HEK293 (cell line): ENCODE measurements at regions not wholly inside any gene's neighbourhood (a gene's known extent, or its start where the extent isn't known, plus 50 kb on each side); places are given as distances from the start of the nearest gene placed in this dataset.

ENCODE experiments used
- CTCF ChIA-PET: fragments of 350-600 bp; formaldehyde crosslinking; extraction: SDS; loops from one replicate; lab custom pipeline; 2021; ENCODE audit warnings: antibody characterized with exemption; lab: Yijun Ruan, JAX
- POLR2A ChIA-PET: fragments of 300-600 bp; formaldehyde crosslinking; extraction: SDS; loops from one replicate; lab custom pipeline; 2020; ENCODE audit warnings: antibody characterized with exemption, inconsistent platforms; lab: Yijun Ruan, JAX
- H3K27ac ChIP-seq: fragments of 200-500 bp; sonication (Bioruptor generic); 2 replicates; pipeline ENCODE4 v1.5.1; 2014; ENCODE audit warnings: low read depth, low read length, control low read depth, inconsistent platforms; ENCODE audit errors: extremely low read depth
- H3K36me3 ChIP-seq, 2 experiments: fragments of 200-500 bp in 1 of 2; sonication (Bioruptor generic) in 1 of 2; 1 replicate in 1 of 2; 2 replicates in 1 of 2; pipeline ENCODE4 v1.5.1; 2014 to 2017; ENCODE audit warnings: inconsistent platforms in 2 of 2, low read length in 2 of 2; ENCODE audit not compliant: control insufficient read depth in 2 of 2, insufficient read depth in 1 of 2
- H3K4me1 ChIP-seq: fragments of 200-500 bp; sonication (Bioruptor generic); 2 replicates; pipeline ENCODE4 v1.5.1; 2014; ENCODE audit warnings: mild to moderate bottlenecking, low read length, inconsistent platforms; ENCODE audit not compliant: control insufficient read depth, insufficient read depth
- H3K4me3 ChIP-seq: 2 replicates; pipeline ENCODE4 v1.5.1; 2011; ENCODE audit warnings: low read depth, mild to moderate bottlenecking, control low read depth, low read length, moderate library complexity
- H3K9me3 ChIP-seq: fragments of 200-500 bp; sonication (Bioruptor generic); 2 replicates; pipeline ENCODE4 v1.5.1; 2014; ENCODE audit warnings: low read depth, low read length, inconsistent platforms; ENCODE audit not compliant: control insufficient read depth, insufficient read depth
- CTCF ChIP-seq: fragments of 450-650 bp; formaldehyde crosslinking; IDR thresholded peaks from 2 replicates; pipeline ENCODE4 v1.5.1; 2016; ENCODE audit warnings: missing biosample characterization, missing genetic modification characterization
- KLF7 ChIP-seq: fragments of 450-650 bp; formaldehyde crosslinking; IDR thresholded peaks from 2 replicates; pipeline ENCODE4 v1.5.1; 2016; ENCODE audit warnings: missing biosample characterization, missing genetic modification characterization, borderline replicate concordance
- KLF9 ChIP-seq: fragments of 450-650 bp; formaldehyde crosslinking; IDR thresholded peaks from 2 replicates; pipeline ENCODE4 v1.5.1; 2016; ENCODE audit warnings: missing biosample characterization, missing genetic modification characterization, low read depth
- MEIS1 ChIP-seq: sonication (generic); formaldehyde crosslinking; IDR thresholded peaks from 2 replicates; pipeline ENCODE4 v1.8.1; 2022; ENCODE audit warnings: missing genetic modification reagents, mild to moderate bottlenecking, borderline replicate concordance
- PBX3 ChIP-seq: sonication (generic); formaldehyde crosslinking; IDR thresholded peaks from 2 replicates; pipeline ENCODE4 v1.8.1; 2022; ENCODE audit warnings: mild to moderate bottlenecking, moderate library complexity, missing genetic modification reagents
- PRDM10 ChIP-seq: fragments of 450-650 bp; formaldehyde crosslinking; IDR thresholded peaks from 2 replicates; pipeline ENCODE4 v1.5.1; 2016; ENCODE audit warnings: missing biosample characterization, missing genetic modification characterization
- ZBTB1 ChIP-seq: fragments of 450-650 bp; formaldehyde crosslinking; IDR thresholded peaks from 2 replicates; pipeline ENCODE4 v1.5.1; 2016; ENCODE audit warnings: missing biosample characterization, missing genetic modification characterization
- ZNF10 ChIP-seq: fragments of 450-650 bp; formaldehyde crosslinking; IDR thresholded peaks from 2 replicates; pipeline ENCODE4 v1.5.1; 2017; ENCODE audit warnings: missing biosample characterization, missing genetic modification characterization
- ZNF112 ChIP-seq: fragments of 450-650 bp; formaldehyde crosslinking; IDR thresholded peaks from 2 replicates; pipeline ENCODE4 v1.5.0; 2017; ENCODE audit warnings: missing biosample characterization, missing genetic modification characterization
- ZNF19 ChIP-seq: fragments of 450-650 bp; formaldehyde crosslinking; IDR thresholded peaks from 2 replicates; pipeline ENCODE4; 2016; ENCODE audit warnings: missing biosample characterization, missing genetic modification characterization, low read depth
- ZNF221 ChIP-seq: fragments of 450-650 bp; formaldehyde crosslinking; IDR thresholded peaks from 2 replicates; pipeline ENCODE4 v1.5.1; 2017; ENCODE audit warnings: missing biosample characterization, missing genetic modification characterization, borderline replicate concordance
- ZNF248 ChIP-seq: fragments of 450-650 bp; formaldehyde crosslinking; IDR thresholded peaks from 2 replicates; pipeline ENCODE4 v1.5.1; 2017; ENCODE audit warnings: missing biosample characterization, missing genetic modification characterization
- ZNF366 ChIP-seq: fragments of 450-650 bp; formaldehyde crosslinking; conservative IDR thresholded peaks from 2 replicates; pipeline ENCODE4 v1.5.1; 2016; ENCODE audit warnings: missing biosample characterization, missing genetic modification characterization
- ZNF433 ChIP-seq: fragments of 450-650 bp; formaldehyde crosslinking; IDR thresholded peaks from 2 replicates; pipeline ENCODE4 v1.5.1; 2016; ENCODE audit warnings: missing biosample characterization, missing genetic modification characterization, low read depth
- ZNF544 ChIP-seq: fragments of 450-650 bp; formaldehyde crosslinking; IDR thresholded peaks from 2 replicates; pipeline ENCODE4 v1.5.0; 2017; ENCODE audit warnings: missing biosample characterization, missing genetic modification characterization
- ZNF585B ChIP-seq: fragments of 450-650 bp; formaldehyde crosslinking; IDR thresholded peaks from 2 replicates; pipeline ENCODE4 v1.5.1; 2016; ENCODE audit warnings: missing biosample characterization, missing genetic modification characterization
- ZNF629 ChIP-seq: fragments of 450-650 bp; formaldehyde crosslinking; IDR thresholded peaks from 2 replicates; pipeline ENCODE4 v1.5.1; 2017; ENCODE audit warnings: missing biosample characterization, missing genetic modification characterization
- ZNF776 ChIP-seq: fragments of 450-650 bp; formaldehyde crosslinking; IDR thresholded peaks from 2 replicates; pipeline ENCODE4 v1.5.0; 2017; ENCODE audit warnings: missing biosample characterization, missing genetic modification characterization, borderline replicate concordance
- ZSCAN30 ChIP-seq: fragments of 450-650 bp; IDR thresholded peaks from 2 replicates; pipeline ENCODE4 v1.5.1; 2018; ENCODE audit warnings: missing biosample characterization, mild to moderate bottlenecking, missing genetic modification characterization, moderate library complexity
- TF ChIP-seq, protein P1 (sequence below): fragments of 450-650 bp; formaldehyde crosslinking; IDR thresholded peaks from 2 replicates; pipeline ENCODE4 v1.5.1; 2016; ENCODE audit warnings: missing biosample characterization, missing genetic modification characterization
- TF ChIP-seq, protein P2 (sequence below): fragments of 450-650 bp; formaldehyde crosslinking; IDR thresholded peaks from 2 replicates; pipeline ENCODE4 v1.5.1; 2017; ENCODE audit warnings: missing biosample characterization, missing genetic modification characterization

DNA sequence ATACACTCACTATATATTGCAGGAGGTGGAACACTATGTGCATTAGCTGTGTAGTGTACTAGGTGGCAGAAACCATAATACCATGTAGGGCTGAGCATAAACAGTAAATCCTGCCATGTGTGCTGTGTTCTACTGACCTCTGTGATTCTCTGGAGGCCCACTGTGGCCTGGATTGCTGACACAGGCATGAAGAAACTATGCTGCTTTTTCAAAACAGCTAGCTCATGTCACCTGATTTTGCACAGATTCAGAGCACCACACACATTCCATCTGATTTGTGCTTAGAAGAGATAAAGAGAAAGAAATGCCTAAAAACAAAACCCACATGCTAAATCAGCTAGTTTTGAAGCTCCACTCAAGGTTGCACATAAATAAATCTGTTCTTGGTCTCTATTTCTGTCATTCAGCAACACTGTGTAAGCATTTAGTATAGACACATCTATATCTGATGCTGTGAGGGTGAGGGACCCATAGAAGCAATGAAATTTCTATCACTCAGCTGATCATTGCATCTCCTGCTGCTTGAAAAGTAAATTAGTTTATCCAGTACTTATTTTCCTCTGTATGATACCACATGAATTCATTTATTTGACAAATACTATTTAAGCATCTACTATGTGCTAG, 1007.7 kb upstream of the SEMA6D start:
- POLR2A ChIA-PET = no interaction called here
- no peaks in the 10 kb centered on the region for H3K36me3 ChIP-seq
- H3K27ac ChIP-seq = no peak overlapping the region
- TF ChIP-seq ZNF629 (no peak), ZNF221 (tag by site-specific recombination) (no peak), KLF9 (no peak), PRDM10 (tag by site-specific recombination) (no peak), ZNF366 (tag by site-specific recombination) (no peak), ZBTB1 (tag by site-specific recombination) (no peak), ZNF248 (tag by site-specific recombination) (no peak)
- no peaks in the 10 kb centered on the region for H3K4me1 ChIP-seq
- no peak overlapping the region for H3K4me3 ChIP-seq
- no peaks in the 10 kb centered on the region for H3K9me3 ChIP-seq
- CTCF ChIA-PET = interaction anchor here (0.7 kb wide), 1 partner anchor 217 kb away, joined by 3 read pairs; no protein-coding TSS in a partner anchor

DNA sequence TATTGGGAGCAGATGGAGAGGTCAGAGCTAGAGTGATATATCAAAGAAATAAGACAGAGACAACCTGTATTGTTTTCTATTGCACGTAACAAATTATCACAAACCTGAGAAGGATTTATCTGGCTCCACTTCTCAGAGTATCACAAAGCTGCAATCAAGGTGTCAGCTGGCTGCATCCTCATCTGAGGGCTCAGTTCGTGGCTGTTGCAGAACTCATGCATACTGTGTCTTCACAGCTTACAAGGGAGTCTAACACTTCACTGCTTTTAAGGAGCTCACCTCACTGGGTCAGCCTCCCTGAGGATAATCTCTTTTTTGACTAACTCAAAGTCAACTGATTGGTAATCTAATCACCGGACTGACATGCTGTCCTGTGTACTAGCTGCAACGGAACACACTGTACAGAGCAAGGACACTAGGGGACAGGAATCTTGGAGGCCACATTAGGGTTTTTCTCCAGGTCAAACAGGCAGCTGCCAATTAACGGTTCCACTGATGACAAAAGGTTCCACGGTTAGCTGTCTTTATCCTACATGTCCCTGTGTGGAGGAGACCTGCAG, 1006.8 kb upstream of the SEMA6D start:
- TF ChIP-seq KLF7 (tag by site-specific recombination) (no peak), ZNF112 (tag by site-specific recombination) (no peak), PBX3 (no peak), ZNF544 (tag by site-specific recombination) (no peak)
- TF ChIP-seq, all 188 proteins: peak for 0
- Histone ChIP-seq H3K4me1 (no peaks in the 10 kb centered on the region), H3K27ac (no peak overlapping the region), H3K36me3 (no peaks in the 10 kb centered on the region), H3K4me3 (no peak overlapping the region), H3K9me3 (no peaks in the 10 kb centered on the region)
- ChIA-PET CTCF (no interaction called here), POLR2A (no interaction called here)

- Histone ChIP-seq H3K4me1 (no peaks in the 10 kb centered on the region), H3K27ac (no peak overlapping the region), H3K4me3 (no peak overlapping the region), H3K36me3 (no peaks in the 10 kb centered on the region), H3K9me3 (no peaks in the 10 kb centered on the region)
- ChIA-PET CTCF (no interaction called here), POLR2A (no interaction called here)
- TF ChIP-seq ZSCAN30 (tag by site-specific recombination) (no peak), MEIS1 (CRISPR knock-in tag) (no peak), ZNF433 (tag by site-specific recombination) (no peak), ZNF10 (tag by site-specific recombination) (no peak), ZNF248 (tag by site-specific recombination) (no peak), ZNF585B (tag by site-specific recombination) (no peak), ZNF776 (tag by site-specific recombination) (no peak), ZNF19 (tag by site-specific recombination) (no peak), ZNF221 (tag by site-specific recombination) (no peak), CTCF (tag by site-specific recombination) (no peak)
- TF ChIP-seq, protein P1, sequence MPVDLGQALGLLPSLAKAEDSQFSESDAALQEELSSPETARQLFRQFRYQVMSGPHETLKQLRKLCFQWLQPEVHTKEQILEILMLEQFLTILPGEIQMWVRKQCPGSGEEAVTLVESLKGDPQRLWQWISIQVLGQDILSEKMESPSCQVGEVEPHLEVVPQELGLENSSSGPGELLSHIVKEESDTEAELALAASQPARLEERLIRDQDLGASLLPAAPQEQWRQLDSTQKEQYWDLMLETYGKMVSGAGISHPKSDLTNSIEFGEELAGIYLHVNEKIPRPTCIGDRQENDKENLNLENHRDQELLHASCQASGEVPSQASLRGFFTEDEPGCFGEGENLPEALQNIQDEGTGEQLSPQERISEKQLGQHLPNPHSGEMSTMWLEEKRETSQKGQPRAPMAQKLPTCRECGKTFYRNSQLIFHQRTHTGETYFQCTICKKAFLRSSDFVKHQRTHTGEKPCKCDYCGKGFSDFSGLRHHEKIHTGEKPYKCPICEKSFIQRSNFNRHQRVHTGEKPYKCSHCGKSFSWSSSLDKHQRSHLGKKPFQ (tag by site-specific recombination) = no peak
- TF ChIP-seq, protein P2, sequence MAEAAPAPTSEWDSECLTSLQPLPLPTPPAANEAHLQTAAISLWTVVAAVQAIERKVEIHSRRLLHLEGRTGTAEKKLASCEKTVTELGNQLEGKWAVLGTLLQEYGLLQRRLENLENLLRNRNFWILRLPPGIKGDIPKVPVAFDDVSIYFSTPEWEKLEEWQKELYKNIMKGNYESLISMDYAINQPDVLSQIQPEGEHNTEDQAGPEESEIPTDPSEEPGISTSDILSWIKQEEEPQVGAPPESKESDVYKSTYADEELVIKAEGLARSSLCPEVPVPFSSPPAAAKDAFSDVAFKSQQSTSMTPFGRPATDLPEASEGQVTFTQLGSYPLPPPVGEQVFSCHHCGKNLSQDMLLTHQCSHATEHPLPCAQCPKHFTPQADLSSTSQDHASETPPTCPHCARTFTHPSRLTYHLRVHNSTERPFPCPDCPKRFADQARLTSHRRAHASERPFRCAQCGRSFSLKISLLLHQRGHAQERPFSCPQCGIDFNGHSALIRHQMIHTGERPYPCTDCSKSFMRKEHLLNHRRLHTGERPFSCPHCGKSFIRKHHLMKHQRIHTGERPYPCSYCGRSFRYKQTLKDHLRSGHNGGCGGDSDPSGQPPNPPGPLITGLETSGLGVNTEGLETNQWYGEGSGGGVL (tag by site-specific recombination) = no peak
These were observed 1004.3 kb upstream of the SEMA6D start for GRCh38 chr15:46713045-46713444.
